ENCODE measurements at regions not wholly inside any gene's neighbourhood (a gene's known extent, or its start where the extent isn't known, plus 50 kb on each side); places are given as distances from the start of the nearest gene placed in this dataset.

DNA sequence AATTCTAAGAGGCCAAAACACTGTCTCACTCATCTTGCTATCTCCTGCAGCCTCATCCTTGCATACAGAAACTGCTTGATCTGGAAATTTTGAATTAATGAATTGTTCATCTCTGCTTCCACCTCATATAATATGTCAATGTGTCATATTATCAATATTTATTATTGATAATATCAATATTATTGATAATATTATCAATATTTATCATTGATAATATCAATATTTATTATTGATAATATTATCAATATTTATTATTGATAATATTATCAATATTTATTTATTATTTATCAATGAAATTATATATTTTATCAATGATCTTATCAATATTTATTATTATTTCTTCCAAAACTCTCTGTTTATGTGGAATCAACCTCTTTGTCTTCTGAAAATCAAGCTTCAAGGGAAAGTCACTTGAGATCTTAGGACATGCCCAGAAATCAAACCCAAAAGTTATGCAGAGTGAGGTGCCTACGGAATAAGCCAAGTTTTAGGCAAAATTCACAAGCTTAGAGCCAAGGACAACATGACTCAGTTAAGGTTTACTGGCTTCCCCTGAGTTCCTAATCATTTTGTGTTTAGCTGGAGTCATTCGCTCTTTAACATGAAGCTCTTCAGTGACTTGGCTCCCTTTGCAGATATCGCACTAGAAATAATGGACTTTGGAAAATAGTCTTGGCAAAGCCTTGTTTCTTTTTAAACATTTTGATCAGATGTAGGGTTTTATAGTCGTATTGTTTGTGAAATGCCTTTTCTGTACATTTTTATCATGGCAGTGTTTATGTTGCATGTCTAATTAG lies 297.1 kb upstream of the RARB start:
- peaks cover 2 to 23% (median 5%) of the 10 kb centered on the region in 5 donors for H3K9me3 ChIP-seq (ENCODE audit: control insufficient read depth in 5 of 5, low read length in 5 of 5)
- no peak overlapping the region for H3K4me3 ChIP-seq (ENCODE audit: low read depth in 1 of 5, low read length in 5 of 5)
- H3K9ac ChIP-seq (ENCODE audit: low read length in 5 of 5): no peak overlapping the region
- H3K36me3 ChIP-seq (ENCODE audit: control insufficient read depth in 5 of 5, insufficient read depth in 5 of 5, low read length in 5 of 5): no peaks in the 10 kb centered on the region
- no peak overlapping the region for H3K27ac ChIP-seq (ENCODE audit: low read depth, low read length)
- H3K27me3 ChIP-seq (ENCODE audit: control insufficient read depth in 5 of 5, insufficient read depth in 4 of 5, low read length in 5 of 5): no peaks in the 10 kb centered on the region
- no peaks in the 10 kb centered on the region for H3K4me1 ChIP-seq (ENCODE audit: control insufficient read depth in 5 of 5, insufficient read depth in 5 of 5, low read length in 5 of 5)

DNA sequence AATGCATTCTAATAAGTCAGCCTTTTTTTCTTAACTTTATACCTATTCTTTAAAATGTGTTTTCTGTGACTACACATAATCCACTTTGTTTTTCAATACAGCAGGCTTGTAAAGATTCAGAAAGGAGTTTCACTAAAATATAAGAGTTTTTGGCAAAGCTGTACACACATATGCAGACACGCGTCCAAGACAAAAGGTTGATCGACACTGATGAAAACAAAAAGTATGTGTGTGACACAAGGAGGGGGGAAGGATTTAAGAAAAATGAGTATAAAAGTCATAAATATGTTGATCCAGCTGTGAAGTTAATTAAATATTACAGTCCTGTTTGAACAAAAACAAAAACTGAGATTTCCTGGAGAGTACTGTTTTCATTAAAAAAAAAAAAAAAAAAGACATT lies 294.5 kb upstream of the RARB start:
- H3K27me3 ChIP-seq (ENCODE audit: control insufficient read depth in 5 of 5, insufficient read depth in 4 of 5, low read length in 5 of 5): no peaks in the 10 kb centered on the region
- H3K9me3 ChIP-seq (ENCODE audit: control insufficient read depth in 5 of 5, low read length in 5 of 5): peaks cover 0 to 20% (median 0%) of the 10 kb centered on the region in 5 donors
- no peak overlapping the region for H3K27ac ChIP-seq (ENCODE audit: low read depth, low read length)
- no peak overlapping the region for H3K9ac ChIP-seq (ENCODE audit: low read length in 5 of 5)
- H3K4me1 ChIP-seq (ENCODE audit: control insufficient read depth in 5 of 5, insufficient read depth in 5 of 5, low read length in 5 of 5): no peaks in the 10 kb centered on the region
- no peaks in the 10 kb centered on the region for H3K36me3 ChIP-seq (ENCODE audit: control insufficient read depth in 5 of 5, insufficient read depth in 5 of 5, low read length in 5 of 5)
- H3K4me3 ChIP-seq (ENCODE audit: low read depth in 1 of 5, low read length in 5 of 5): no peak overlapping the region

DNA sequence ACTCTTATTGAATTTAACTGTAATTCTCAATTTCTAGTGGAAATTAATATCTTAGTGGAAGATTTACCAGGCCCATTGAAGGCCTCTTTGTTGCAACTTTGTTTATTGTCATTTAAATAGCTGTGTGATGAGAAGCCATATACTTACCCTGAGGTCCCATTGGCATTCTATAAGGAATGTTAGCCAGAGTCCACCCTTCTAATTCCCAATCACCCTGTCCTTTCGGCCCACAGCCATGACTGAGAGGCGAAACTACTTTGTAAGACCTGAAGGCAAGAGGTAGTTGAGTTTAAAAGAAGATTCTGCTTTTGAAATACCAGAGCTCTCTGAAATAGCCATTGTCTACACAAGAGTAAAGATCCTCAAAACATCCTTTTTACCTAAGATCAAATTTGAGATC lies 290.5 kb upstream of the RARB start:
- Histone ChIP-seq H3K4me1 (ENCODE audit: control insufficient read depth in 5 of 5, insufficient read depth in 5 of 5, low read length in 5 of 5) (no peaks in the 10 kb centered on the region), H3K27ac (ENCODE audit: low read depth, low read length) (no peak overlapping the region), H3K27me3 (ENCODE audit: control insufficient read depth in 5 of 5, insufficient read depth in 4 of 5, low read length in 5 of 5) (no peaks in the 10 kb centered on the region), H3K9ac (ENCODE audit: low read length in 5 of 5) (no peak overlapping the region), H3K36me3 (ENCODE audit: control insufficient read depth in 5 of 5, insufficient read depth in 5 of 5, low read length in 5 of 5) (no peaks in the 10 kb centered on the region), H3K4me3 (ENCODE audit: low read depth in 1 of 5, low read length in 5 of 5) (no peak overlapping the region), H3K9me3 (ENCODE audit: control insufficient read depth in 5 of 5, low read length in 5 of 5) (peaks cover 0 to 9% (median 5%) of the 10 kb centered on the region in 5 donors)

DNA sequence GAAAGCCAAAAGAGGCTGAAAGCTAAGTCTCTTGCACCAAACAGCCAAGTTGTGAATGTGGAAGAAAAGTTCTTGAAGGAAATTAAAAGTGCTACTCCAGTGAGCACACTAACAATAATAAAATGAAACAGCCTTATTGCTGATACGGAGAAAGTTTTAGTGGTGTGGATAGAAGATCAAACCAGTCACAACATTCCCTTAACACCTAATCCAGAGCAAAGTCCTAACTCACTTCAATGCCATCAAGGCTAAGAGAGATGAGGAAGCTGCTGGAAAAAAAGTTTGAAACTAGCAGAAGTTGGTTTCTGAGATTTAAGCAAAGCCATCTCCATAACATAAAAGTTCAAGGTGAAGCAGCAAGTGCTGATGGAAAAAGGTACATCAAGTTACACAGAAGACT lies 288.8 kb upstream of the RARB start:
- peaks cover 0 to 9% (median 5%) of the 10 kb centered on the region in 5 donors for H3K9me3 ChIP-seq (ENCODE audit: control insufficient read depth in 5 of 5, low read length in 5 of 5)
- H3K4me1 ChIP-seq (ENCODE audit: control insufficient read depth in 5 of 5, insufficient read depth in 5 of 5, low read length in 5 of 5): no peaks in the 10 kb centered on the region
- no peaks in the 10 kb centered on the region for H3K27me3 ChIP-seq (ENCODE audit: control insufficient read depth in 5 of 5, insufficient read depth in 4 of 5, low read length in 5 of 5)
- no peak overlapping the region for H3K27ac ChIP-seq (ENCODE audit: low read depth, low read length)
- no peaks in the 10 kb centered on the region for H3K36me3 ChIP-seq (ENCODE audit: control insufficient read depth in 5 of 5, insufficient read depth in 5 of 5, low read length in 5 of 5)
- no peak overlapping the region for H3K4me3 ChIP-seq (ENCODE audit: low read depth in 1 of 5, low read length in 5 of 5)
- H3K9ac ChIP-seq (ENCODE audit: low read length in 5 of 5): no peak overlapping the region

DNA sequence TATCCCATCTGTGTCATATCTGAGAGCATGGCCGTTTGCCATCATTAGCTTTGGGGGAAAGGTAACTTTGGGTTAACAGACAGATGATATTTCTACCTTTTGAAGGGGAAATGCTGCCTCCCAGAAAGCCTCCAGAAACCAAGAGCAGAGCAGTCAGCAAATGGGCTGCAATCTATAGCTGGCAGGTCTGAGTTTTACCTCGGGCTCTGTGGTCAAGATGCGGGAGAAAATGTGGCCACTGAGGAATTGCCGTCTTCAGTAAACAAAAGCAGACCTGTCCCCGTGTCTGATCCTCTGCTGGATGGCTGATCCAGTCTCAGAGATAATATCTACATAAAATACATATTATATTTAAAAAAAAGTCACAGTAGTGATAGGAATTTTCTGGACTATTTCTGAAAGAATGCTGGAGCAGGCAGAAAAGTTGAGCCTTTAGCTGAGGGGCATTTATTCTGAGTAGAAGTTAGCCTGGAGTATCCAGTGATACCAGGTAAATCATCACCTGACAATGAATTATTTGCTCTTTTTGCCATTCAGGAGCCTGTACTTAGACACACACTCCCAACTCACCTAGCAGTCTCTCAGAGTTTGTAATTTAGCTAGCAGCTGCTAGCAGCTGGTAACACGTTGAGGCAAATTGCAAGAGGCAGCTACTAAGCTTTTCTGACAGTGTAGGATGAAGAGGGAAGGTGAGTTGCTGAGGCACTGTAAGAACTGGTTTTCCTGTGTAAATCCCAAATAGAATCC lies 285.3 kb upstream of the RARB start:
- Histone ChIP-seq H3K27me3 (ENCODE audit: control insufficient read depth in 5 of 5, insufficient read depth in 4 of 5, low read length in 5 of 5) (no peaks in the 10 kb centered on the region), H3K27ac (ENCODE audit: low read depth, low read length) (no peak overlapping the region), H3K9ac (ENCODE audit: low read length in 5 of 5) (no peak overlapping the region), H3K4me1 (ENCODE audit: control insufficient read depth in 5 of 5, insufficient read depth in 5 of 5, low read length in 5 of 5) (no peaks in the 10 kb centered on the region), H3K9me3 (ENCODE audit: control insufficient read depth in 5 of 5, low read length in 5 of 5) (peaks cover 0 to 9% (median 5%) of the 10 kb centered on the region in 5 donors), H3K4me3 (ENCODE audit: low read depth in 1 of 5, low read length in 5 of 5) (no peak overlapping the region), H3K36me3 (ENCODE audit: control insufficient read depth in 5 of 5, insufficient read depth in 5 of 5, low read length in 5 of 5) (no peaks in the 10 kb centered on the region)

DNA sequence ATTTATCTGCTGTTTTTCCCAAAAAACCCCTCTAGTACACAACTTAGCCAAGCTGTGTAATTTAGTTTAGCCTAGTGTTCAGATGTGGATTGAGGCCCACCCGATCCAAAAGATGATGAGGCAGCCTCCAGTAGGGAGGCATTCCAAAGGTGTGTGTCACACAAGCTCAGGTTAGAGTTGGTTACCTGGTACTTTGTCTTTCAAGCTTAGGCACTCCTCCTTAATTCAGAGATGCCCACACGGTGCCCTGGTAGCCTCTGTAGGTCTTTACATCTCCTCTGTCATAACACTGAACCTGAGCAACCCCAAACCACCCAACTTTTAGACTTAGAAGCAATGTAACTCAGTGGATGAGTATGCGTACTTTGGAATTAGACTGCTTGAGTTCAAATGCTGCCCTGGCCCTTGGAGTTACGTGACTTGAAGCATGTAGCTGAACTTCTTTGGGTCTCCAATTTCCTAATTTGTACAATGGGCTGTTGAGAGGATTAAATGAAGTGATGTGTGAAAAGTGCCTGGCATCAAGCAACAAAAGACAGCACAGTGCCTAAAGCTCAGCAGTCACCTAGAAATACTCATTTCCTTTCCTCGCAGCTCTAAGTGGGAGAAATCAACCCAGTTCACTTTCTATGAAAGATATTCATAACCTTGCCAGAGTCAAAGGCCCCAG lies 284.6 kb upstream of the RARB start:
- Histone ChIP-seq H3K27ac (ENCODE audit: low read depth, low read length) (no peak overlapping the region), H3K9ac (ENCODE audit: low read length in 5 of 5) (no peak overlapping the region), H3K9me3 (ENCODE audit: control insufficient read depth in 5 of 5, low read length in 5 of 5) (peaks cover 0 to 9% (median 5%) of the 10 kb centered on the region in 5 donors), H3K36me3 (ENCODE audit: control insufficient read depth in 5 of 5, insufficient read depth in 5 of 5, low read length in 5 of 5) (no peaks in the 10 kb centered on the region), H3K27me3 (ENCODE audit: control insufficient read depth in 5 of 5, insufficient read depth in 4 of 5, low read length in 5 of 5) (no peaks in the 10 kb centered on the region), H3K4me1 (ENCODE audit: control insufficient read depth in 5 of 5, insufficient read depth in 5 of 5, low read length in 5 of 5) (no peaks in the 10 kb centered on the region), H3K4me3 (ENCODE audit: low read depth in 1 of 5, low read length in 5 of 5) (no peak overlapping the region)

DNA sequence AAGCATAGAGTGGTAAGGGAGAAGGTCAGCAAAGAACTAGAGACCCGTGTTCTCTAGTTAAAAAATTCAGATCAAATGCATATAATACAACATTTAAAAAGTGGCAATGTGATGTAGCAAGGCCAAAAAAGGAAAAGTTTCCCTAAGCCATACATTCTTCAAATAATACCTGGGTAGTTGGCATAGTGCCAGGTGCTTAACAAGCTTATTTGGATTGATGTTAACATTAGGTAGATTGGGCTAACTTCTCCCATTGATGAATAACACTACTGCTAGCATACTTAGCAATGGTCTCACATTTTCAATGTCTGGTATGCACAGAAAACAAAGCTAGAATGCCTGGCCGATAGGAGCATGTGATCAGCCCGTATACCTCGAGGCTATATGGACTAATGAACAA lies 283.6 kb upstream of the RARB start:
- H3K9me3 ChIP-seq (ENCODE audit: control insufficient read depth in 5 of 5, low read length in 5 of 5): peaks cover 0 to 6% (median 4%) of the 10 kb centered on the region in 5 donors
- H3K4me1 ChIP-seq (ENCODE audit: control insufficient read depth in 5 of 5, insufficient read depth in 5 of 5, low read length in 5 of 5): no peaks in the 10 kb centered on the region
- H3K4me3 ChIP-seq (ENCODE audit: low read depth in 1 of 5, low read length in 5 of 5): no peak overlapping the region
- H3K27ac ChIP-seq (ENCODE audit: low read depth, low read length): no peak overlapping the region
- H3K36me3 ChIP-seq (ENCODE audit: control insufficient read depth in 5 of 5, insufficient read depth in 5 of 5, low read length in 5 of 5): no peaks in the 10 kb centered on the region
- H3K27me3 ChIP-seq (ENCODE audit: control insufficient read depth in 5 of 5, insufficient read depth in 4 of 5, low read length in 5 of 5): no peaks in the 10 kb centered on the region
- no peak overlapping the region for H3K9ac ChIP-seq (ENCODE audit: low read length in 5 of 5)

DNA sequence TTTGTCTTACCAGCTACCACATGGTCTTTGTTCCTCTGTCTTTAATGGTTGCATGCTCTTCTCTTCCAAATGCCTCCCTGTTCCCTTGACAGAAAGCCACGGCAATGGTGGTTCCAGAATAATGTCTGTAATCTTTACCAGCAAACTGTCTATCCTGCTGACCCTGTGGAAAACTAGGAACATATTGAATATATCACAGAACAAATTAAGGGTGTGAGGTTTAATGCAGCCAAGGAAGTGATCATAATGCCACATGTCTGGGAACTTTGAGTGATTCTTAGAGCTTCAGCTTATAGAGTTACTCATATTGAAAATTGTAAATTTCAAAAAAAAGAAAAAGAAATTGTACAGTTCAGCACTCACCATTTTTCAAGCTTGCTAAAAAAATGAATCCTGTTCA lies 282.9 kb upstream of the RARB start:
- Histone ChIP-seq H3K36me3 (ENCODE audit: control insufficient read depth in 5 of 5, insufficient read depth in 5 of 5, low read length in 5 of 5) (no peaks in the 10 kb centered on the region), H3K9me3 (ENCODE audit: control insufficient read depth in 5 of 5, low read length in 5 of 5) (peaks cover 0 to 2% (median 0%) of the 10 kb centered on the region in 5 donors), H3K4me1 (ENCODE audit: control insufficient read depth in 5 of 5, insufficient read depth in 5 of 5, low read length in 5 of 5) (peaks cover 0 to 1% (median 0%) of the 10 kb centered on the region in 5 donors), H3K27ac (ENCODE audit: low read depth, low read length) (no peak overlapping the region), H3K4me3 (ENCODE audit: low read depth in 1 of 5, low read length in 5 of 5) (no peak overlapping the region), H3K9ac (ENCODE audit: low read length in 5 of 5) (no peak overlapping the region), H3K27me3 (ENCODE audit: control insufficient read depth in 5 of 5, insufficient read depth in 4 of 5, low read length in 5 of 5) (no peaks in the 10 kb centered on the region)

DNA sequence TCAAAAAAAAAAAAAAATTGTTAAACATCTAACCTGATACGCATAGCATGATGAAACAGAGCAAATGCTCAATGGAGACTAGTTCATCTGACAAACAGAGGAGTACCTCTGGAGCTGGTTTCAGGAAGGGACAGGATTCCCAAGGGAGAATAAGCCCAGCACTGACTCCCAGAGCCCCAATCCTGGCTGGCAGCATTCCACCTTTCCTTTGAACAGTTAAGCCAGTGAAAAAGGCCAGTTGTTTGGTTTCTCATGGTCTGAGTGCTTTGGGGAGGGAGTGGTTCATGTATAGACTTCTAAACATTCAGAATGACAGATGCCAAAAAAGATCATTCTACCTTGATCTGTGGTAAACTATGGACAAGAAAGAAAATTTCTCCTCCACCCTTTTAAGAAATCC lies 277.9 kb upstream of the RARB start:
- Histone ChIP-seq H3K4me1 (ENCODE audit: control insufficient read depth in 5 of 5, insufficient read depth in 5 of 5, low read length in 5 of 5) (peaks cover 0 to 8% (median 0%) of the 10 kb centered on the region in 5 donors), H3K27ac (ENCODE audit: low read depth, low read length) (no peak overlapping the region), H3K36me3 (ENCODE audit: control insufficient read depth in 5 of 5, insufficient read depth in 5 of 5, low read length in 5 of 5) (no peaks in the 10 kb centered on the region), H3K9me3 (ENCODE audit: control insufficient read depth in 5 of 5, low read length in 5 of 5) (no peaks in the 10 kb centered on the region), H3K9ac (ENCODE audit: low read length in 5 of 5) (no peak overlapping the region), H3K4me3 (ENCODE audit: low read depth in 1 of 5, low read length in 5 of 5) (no peak overlapping the region), H3K27me3 (ENCODE audit: control insufficient read depth in 5 of 5, insufficient read depth in 4 of 5, low read length in 5 of 5) (no peaks in the 10 kb centered on the region)
